ES-I3 (cell line): ENCODE measurements at regions not wholly inside any gene's neighbourhood (a gene's known extent, or its start where the extent isn't known, plus 50 kb on each side); places are given as distances from the start of the nearest gene placed in this dataset.
"Not testable (repeated sequence)": the region's sequence is repeated elsewhere in the genome, so short reads cannot be mapped to it uniquely, and the experiment has no call there.

ENCODE experiments used
- H3K36me3 ChIP-seq: 2 replicates; pipeline ENCODE4 v1.6.1; 2013; ENCODE audit warnings: mild to moderate bottlenecking, low read length, control low read depth, moderate library complexity; ENCODE audit not compliant: insufficient read depth
- H3K4me1 ChIP-seq: 2 replicates; pipeline ENCODE4 v1.6.1; 2013; ENCODE audit warnings: mild to moderate bottlenecking, control low read depth, low read length; ENCODE audit not compliant: insufficient read depth
- H3K9ac ChIP-seq: 2 replicates; pipeline ENCODE4 v1.6.1; 2013; ENCODE audit warnings: low read depth, mild to moderate bottlenecking, low read length, moderate library complexity
- H3K9me3 ChIP-seq: 2 replicates; pipeline ENCODE4 v1.6.1; 2013; ENCODE audit warnings: mild to moderate bottlenecking, low read length, moderate library complexity; ENCODE audit not compliant: control insufficient read depth, insufficient read depth

DNA sequence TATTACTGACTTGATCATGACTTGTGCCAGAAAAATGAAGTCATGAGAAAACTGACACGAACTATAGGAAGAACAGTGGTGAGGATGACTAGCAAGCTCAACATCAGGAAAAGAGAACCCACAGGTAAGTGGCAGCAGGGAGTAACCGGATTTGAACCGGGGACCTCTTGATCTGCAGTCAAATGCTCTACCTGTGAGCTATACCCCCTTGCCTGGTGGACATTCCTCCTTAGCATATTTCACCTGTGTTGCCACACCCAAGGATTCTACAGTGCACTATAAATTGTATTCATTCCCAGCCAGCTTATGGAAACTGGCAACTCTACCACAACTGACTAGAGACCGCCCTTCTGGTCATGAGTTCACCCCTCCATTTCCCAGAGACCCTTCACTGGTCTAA lies 97.5 kb upstream of the ZNF746 start:
- Histone ChIP-seq H3K9me3 (no peaks in the 10 kb centered on the region), H3K4me1 (no peaks in the 10 kb centered on the region), H3K36me3 (no peaks in the 10 kb centered on the region), H3K9ac (no peak overlapping the region)

DNA sequence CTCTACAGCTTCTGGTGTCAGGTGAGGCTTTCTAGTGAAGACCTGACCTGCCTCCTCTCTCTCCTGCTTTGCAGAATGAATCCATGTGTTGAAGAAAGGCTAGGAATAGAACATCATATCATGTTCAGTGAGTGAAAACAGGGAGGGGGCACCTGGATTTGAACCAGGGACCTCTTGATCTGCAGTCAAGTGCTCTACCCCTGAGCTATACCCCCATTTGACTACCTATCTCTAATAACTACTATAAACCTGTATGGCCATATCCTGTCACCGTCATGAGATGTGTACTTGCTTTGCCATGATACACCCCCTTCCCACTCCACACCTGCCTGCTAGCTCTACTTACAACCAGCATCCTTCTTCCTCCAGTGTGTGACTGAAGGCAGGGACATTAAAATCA lies 91.3 kb upstream of the ZNF746 start:
- Histone ChIP-seq H3K36me3 (peaks cover 15% of the 10 kb centered on the region), H3K9me3 (peaks cover 1% of the 10 kb centered on the region; the same call in 1 of the 2 replicates), H3K4me1 (no peaks in the 10 kb centered on the region), H3K9ac (no peak overlapping the region)

DNA sequence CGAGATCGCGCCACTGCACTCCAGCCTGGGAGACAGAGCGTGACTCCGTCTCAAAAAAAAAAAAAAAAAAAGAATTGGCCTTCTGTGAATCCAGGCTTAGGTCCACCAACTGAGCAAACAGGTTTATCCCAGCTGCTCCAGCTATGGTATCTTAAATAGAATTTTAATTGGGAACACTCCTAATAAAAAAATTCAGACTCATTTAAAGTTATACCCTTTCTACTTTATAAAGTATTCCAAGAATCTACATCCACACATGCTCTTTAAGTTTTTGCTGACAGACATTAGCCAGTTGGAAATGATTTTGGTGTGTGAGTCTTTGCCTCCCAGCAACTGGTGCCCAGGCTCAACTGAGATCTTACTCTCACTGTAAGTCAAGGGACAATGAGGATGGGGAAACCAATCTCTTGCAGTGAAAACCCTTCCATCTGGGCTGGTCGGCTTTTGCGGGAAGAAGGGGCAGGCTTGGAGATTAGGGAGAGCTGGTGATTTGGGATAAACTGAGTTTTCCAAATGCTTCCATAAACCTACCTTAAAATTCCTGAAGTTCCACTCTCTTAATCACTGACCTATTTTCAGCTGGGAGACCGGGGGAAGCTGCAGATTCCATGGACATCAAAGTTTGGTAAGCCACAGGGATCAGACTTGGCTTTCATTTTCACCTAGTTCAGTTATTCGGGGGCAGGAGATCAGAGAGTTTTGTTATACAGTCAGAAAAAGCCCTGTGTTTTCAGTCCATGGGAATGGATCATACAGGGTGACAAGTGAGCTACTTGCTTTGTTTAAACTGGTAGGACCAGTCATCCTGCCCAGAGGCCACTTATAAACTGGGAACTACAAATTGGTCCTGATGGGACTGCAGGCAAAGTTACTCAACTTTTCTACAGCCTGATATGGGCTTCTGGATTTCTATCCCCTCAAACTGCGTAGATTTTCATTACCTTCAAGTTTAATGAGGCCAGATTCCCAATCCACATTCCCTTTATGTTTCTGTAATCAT lies 89.3 kb upstream of the ZNF746 start:
- H3K9ac ChIP-seq = no peak overlapping the region
- peaks cover 20% of the 10 kb centered on the region for H3K36me3 ChIP-seq
- H3K9me3 ChIP-seq = peaks cover 9% of the 10 kb centered on the region; the same call in 1 of the 2 replicates
- H3K4me1 ChIP-seq = no peaks in the 10 kb centered on the region

DNA sequence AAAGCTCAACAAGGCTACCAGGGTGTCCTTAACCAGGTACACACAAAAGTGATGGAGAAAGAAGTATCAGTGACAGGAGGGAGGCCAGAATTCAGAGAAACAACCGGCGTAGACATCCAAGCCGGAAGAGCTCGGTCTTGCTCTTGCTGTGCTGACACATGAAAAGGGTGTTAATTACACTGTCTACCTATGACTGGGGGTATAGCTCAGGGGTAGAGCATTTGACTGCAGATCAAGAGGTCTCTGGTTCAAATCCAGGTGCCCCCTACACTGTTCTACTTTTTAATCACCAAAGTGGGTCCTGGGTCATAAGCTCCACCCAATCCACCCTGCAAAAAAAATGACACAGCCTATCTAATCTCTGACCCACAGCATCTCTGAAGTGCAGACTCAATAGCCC lies 86.9 kb upstream of the ZNF746 start:
- Histone ChIP-seq H3K9me3 (peaks cover 9% of the 10 kb centered on the region; the same call in 1 of the 2 replicates), H3K4me1 (no peaks in the 10 kb centered on the region), H3K9ac (no peak overlapping the region), H3K36me3 (peaks cover 27% of the 10 kb centered on the region)

- peaks cover 27% of the 10 kb centered on the region for H3K36me3 ChIP-seq
Measured at GRCh38 chr7:149584009-149584408, 86.4 kb upstream of the ZNF746 start.

DNA sequence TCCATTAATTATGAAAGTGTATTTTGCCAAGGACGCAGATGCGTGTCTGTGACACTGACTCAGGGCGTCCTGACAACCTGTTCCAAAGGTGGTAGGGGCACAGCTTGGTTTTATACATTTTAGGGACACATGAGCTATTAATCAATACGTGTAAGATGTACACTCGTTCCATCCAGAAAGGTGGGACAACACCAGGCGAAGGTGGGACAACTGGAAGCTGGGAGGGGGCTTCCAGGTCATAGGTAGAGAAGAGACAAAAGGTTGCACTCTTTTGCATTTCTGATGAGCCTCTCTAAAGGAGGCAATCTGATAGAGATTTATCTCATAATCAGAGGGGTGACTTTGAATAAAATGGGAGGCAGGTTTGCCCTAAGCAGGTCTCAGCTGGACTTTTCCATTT lies 82.7 kb upstream of the ZNF746 start:
- Histone ChIP-seq H3K36me3 (peaks cover 20% of the 10 kb centered on the region), H3K9ac (no peak overlapping the region), H3K9me3 (peaks cover 9% of the 10 kb centered on the region; the same call in 1 of the 2 replicates), H3K4me1 (no peaks in the 10 kb centered on the region)

More at GRCh38 chr7:149584009-149584408, 86.4 kb upstream of the ZNF746 start:
- no peaks in the 10 kb centered on the region for H3K4me1 ChIP-seq
- H3K9ac ChIP-seq = no peak overlapping the region
- peaks cover 9% of the 10 kb centered on the region; the same call in 1 of the 2 replicates for H3K9me3 ChIP-seq

GRCh38 chr7:149579365-149579764 lies 81.8 kb upstream of the ZNF746 start:
- not testable (repeated sequence) for H3K9me3 ChIP-seq
- peaks cover 14% of the 10 kb centered on the region for H3K36me3 ChIP-seq

DNA sequence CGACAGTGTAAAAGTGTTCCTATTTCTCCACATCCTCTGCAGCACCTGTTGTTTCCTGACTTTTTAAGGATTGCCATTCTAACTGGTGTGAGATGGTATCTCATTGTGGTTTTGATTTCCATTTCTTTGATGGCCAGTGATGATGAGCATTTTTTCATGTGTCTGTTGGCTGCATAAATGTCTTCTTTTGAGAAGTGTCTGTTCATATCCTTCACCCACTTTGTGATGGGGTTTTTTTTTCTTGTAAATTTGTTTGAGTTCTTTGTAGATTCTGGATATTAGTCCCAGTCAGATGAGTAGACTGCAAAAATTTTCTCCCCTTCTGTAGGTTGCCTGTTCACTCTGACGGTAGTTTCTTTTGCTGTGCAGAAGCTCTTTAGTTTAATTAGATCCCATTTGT lies 76.8 kb upstream of the ZNF746 start:
- not testable (repeated sequence) for H3K36me3 ChIP-seq, H3K4me1 ChIP-seq, H3K9ac ChIP-seq, H3K9me3 ChIP-seq

More at GRCh38 chr7:149579365-149579764, 81.8 kb upstream of the ZNF746 start:
- H3K4me1 ChIP-seq, H3K9ac ChIP-seq: not testable (repeated sequence)

DNA sequence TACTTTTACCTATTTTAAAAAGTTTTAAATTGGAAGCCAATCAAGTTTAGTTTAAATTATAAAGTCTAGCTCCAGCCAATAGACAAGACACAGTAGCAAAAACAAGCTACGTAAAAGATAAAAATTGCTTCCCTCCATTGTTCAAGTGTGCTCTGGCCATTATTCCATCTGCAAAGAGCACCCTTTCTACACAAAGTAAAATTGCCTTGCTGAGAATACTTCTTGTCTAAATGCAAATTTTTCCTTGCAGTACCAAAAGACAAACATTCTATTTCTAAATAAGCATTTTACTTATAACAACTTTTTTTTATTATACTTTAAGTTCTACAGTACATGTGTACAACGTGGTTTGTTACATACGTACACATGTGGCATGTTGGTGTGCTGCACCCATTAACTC lies 75.9 kb upstream of the ZNF746 start:
- Histone ChIP-seq H3K9me3 (peaks cover 5% of the 10 kb centered on the region; the same call in 1 of the 2 replicates), H3K4me1 (no peaks in the 10 kb centered on the region), H3K9ac (no peak overlapping the region), H3K36me3 (no peaks in the 10 kb centered on the region)

- not testable (repeated sequence) for H3K4me1 ChIP-seq, H3K36me3 ChIP-seq, H3K9me3 ChIP-seq
Measured at GRCh38 chr7:149572920-149573319, 75.3 kb upstream of the ZNF746 start.

DNA sequence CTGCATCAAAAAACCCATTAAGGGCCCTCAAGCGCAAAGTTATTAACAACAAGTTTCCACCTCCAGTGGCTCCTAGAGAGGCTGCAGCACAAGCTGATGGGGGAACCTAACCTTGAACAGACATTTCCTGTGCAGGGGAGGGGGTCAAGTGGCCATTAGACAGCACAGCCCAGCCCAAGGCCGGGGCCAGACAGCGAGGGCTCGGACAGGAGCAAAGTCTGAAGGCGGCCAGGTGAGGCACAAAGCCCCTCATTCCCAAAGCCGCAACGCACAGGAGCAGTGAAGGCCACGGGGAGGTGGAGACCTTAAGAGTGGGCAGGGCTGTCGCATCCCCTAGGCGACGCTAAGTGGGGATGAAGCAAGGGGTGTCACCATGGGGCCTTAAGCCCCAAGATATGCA lies 73.2 kb upstream of the ZNF746 start:
- Histone ChIP-seq H3K9me3 (peaks cover 5% of the 10 kb centered on the region; the same call in 1 of the 2 replicates), H3K36me3 (no peaks in the 10 kb centered on the region), H3K9ac (no peak overlapping the region), H3K4me1 (no peaks in the 10 kb centered on the region)

More at GRCh38 chr7:149572920-149573319, 75.3 kb upstream of the ZNF746 start:
- not testable (repeated sequence) for H3K9ac ChIP-seq

GRCh38 chr7:149569726-149570422 lies 72.3 kb upstream of the ZNF746 start:
- H3K36me3 ChIP-seq = no peaks in the 10 kb centered on the region
- no peak overlapping the region for H3K9ac ChIP-seq
- H3K9me3 ChIP-seq = peaks cover 5% of the 10 kb centered on the region; the same call in 1 of the 2 replicates
- H3K4me1 ChIP-seq = no peaks in the 10 kb centered on the region

DNA sequence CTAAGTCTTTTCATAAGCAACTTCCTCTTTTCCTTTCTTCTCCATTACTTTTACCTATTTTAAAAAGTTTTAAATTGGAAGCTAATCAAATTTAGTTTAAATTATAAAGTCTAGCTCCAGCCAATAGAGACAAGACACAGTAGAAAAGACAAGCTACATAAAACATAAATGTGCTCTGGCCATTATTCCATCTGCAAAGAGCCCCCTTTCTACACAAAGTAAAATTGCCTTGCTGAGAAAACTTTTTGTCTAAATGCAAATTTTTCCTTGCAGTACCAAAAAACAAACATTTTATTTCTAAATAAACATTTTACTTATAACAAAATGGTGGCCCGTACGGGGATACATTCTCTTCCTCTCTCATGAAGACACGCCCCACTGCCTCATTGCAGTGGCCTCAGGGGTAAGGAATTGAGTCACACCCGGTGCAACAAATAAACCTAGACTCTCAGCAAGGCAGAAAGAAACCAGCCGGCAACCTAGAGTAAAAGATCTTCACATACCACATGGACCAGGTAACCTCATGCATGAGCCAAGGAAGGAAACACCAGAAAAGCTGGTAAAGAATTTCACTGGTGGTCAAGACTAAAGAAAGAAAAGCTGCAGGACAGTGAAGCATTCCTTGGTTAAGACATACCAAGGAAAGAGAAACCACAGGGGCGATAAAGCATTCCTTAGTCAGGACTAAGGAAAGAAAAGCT lies 71.6 kb upstream of the ZNF746 start:
- H3K4me1 ChIP-seq = no peaks in the 10 kb centered on the region
- H3K36me3 ChIP-seq = no peaks in the 10 kb centered on the region
- peaks cover 5% of the 10 kb centered on the region; the same call in 1 of the 2 replicates for H3K9me3 ChIP-seq
- H3K9ac ChIP-seq = no peak overlapping the region

DNA sequence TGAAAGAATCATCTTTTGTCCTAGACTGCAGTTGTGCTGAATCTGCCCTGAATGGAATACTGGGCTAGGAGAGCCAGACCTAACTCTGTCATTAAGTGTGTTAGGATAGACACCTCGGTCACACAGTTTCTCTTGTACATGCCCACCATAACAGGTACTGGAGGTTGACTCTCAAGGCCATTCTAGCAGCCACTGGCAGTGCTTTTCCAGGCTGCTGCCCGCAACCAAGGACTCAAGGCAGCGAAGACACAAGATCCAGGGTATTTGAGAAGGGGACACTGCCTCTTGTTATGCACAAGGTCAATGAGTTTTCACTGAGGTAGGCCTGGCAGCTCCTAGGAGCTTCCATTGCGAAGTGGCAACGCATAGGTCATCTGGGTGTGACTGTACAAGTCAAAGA lies 70.6 kb upstream of the ZNF746 start:
- Histone ChIP-seq H3K36me3 (no peaks in the 10 kb centered on the region), H3K9ac (no peak overlapping the region), H3K4me1 (no peaks in the 10 kb centered on the region), H3K9me3 (peaks cover 3% of the 10 kb centered on the region; the same call in 1 of the 2 replicates)
